ENCODE measurements at regions not wholly inside any gene's neighbourhood (a gene's known extent, or its start where the extent isn't known, plus 50 kb on each side); places are given as distances from the start of the nearest gene placed in this dataset.

GRCh38 chr2:62408241-62408677 is 97.7 kb downstream of the TMEM17 start:
- TF ChIP-seq ZNF143 (CRISPR knock-in tag; IDR thresholded peaks at IDR 0.05) (no peak), CTCF (IDR thresholded peaks at IDR 0.05 in 2 of 3, conservative IDR thresholded peaks at IDR 0.05 in 1 of 3; ENCODE audit: insufficient read depth in 2 of 3, low read depth in 1 of 3, low read length in 3 of 3) (no peak), CHD1 (IDR thresholded peaks at IDR 0.05; ENCODE audit: low read length) (no peak), ZNF224 (CRISPR knock-in tag; IDR thresholded peaks at IDR 0.05) (no peak), ZNF318 (IDR thresholded peaks at IDR 0.05; ENCODE audit: borderline replicate concordance in 1 of 2, low read depth in 1 of 2) (no peak), NRF1 (conservative IDR thresholded peaks at IDR 0.05 in 1 of 2, IDR thresholded peaks at IDR 0.05 in 1 of 2) (no peak), SP1 (CRISPR knock-in tag; IDR thresholded peaks at IDR 0.05) (no peak), BRD9 (IDR thresholded peaks at IDR 0.05; ENCODE audit: low read depth, partially characterized antibody) (no peak), ERF (CRISPR knock-in tag; IDR thresholded peaks at IDR 0.05) (no peak)
- TF ChIP-seq, protein P1, sequence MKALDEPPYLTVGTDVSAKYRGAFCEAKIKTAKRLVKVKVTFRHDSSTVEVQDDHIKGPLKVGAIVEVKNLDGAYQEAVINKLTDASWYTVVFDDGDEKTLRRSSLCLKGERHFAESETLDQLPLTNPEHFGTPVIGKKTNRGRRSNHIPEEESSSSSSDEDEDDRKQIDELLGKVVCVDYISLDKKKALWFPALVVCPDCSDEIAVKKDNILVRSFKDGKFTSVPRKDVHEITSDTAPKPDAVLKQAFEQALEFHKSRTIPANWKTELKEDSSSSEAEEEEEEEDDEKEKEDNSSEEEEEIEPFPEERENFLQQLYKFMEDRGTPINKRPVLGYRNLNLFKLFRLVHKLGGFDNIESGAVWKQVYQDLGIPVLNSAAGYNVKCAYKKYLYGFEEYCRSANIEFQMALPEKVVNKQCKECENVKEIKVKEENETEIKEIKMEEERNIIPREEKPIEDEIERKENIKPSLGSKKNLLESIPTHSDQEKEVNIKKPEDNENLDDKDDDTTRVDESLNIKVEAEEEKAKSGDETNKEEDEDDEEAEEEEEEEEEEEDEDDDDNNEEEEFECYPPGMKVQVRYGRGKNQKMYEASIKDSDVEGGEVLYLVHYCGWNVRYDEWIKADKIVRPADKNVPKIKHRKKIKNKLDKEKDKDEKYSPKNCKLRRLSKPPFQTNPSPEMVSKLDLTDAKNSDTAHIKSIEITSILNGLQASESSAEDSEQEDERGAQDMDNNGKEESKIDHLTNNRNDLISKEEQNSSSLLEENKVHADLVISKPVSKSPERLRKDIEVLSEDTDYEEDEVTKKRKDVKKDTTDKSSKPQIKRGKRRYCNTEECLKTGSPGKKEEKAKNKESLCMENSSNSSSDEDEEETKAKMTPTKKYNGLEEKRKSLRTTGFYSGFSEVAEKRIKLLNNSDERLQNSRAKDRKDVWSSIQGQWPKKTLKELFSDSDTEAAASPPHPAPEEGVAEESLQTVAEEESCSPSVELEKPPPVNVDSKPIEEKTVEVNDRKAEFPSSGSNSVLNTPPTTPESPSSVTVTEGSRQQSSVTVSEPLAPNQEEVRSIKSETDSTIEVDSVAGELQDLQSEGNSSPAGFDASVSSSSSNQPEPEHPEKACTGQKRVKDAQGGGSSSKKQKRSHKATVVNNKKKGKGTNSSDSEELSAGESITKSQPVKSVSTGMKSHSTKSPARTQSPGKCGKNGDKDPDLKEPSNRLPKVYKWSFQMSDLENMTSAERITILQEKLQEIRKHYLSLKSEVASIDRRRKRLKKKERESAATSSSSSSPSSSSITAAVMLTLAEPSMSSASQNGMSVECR (CRISPR knock-in tag; IDR thresholded peaks at IDR 0.05) = no peak
